ENCODE measurements at regions not wholly inside any gene's neighbourhood (a gene's known extent, or its start where the extent isn't known, plus 50 kb on each side); places are given as distances from the start of the nearest gene placed in this dataset.
"Not testable (repeated sequence)": the region's sequence is repeated elsewhere in the genome, so short reads cannot be mapped to it uniquely, and the experiment has no call there.

- no peak for DNase-seq
Observed at GRCh38 chr14:30373526-30373925, 185.4 kb upstream of the G2E3 start.

- peak in 5 of 14 donors; percentile 1 to 13 (median 8) for DNase-seq
Observed at GRCh38 chr14:30375296-30375892, 183.6 kb upstream of the G2E3 start.

- no peak for DNase-seq
Observed at GRCh38 chr14:30381861-30382480, 177.0 kb upstream of the G2E3 start.

- DNase-seq, result no peak
Observed at GRCh38 chr14:30385925-30386324, 173.0 kb upstream of the G2E3 start.

- no peak for DNase-seq
Observed at GRCh38 chr14:30387871-30388270, 171.1 kb upstream of the G2E3 start.

- DNase-seq, result peak in 3 of 14 donors; percentile 0 to 16 (median 1)
Observed at GRCh38 chr14:30389134-30389876, 169.7 kb upstream of the G2E3 start.

- peak in 1 of 14 donors; percentile 2 for DNase-seq
Observed at GRCh38 chr14:30389877-30390385, 169.0 kb upstream of the G2E3 start.

- DNase-seq, result no peak
Observed at GRCh38 chr14:30395065-30395464, 163.9 kb upstream of the G2E3 start.

- no peak for DNase-seq
Observed at GRCh38 chr14:30402846-30403245, 156.1 kb upstream of the G2E3 start.

GRCh38 chr14:30403791-30404190 is 155.2 kb upstream of the G2E3 start:
- DNase-seq, result no peak

- not testable (repeated sequence) for DNase-seq
Observed at GRCh38 chr14:30409508-30410015, 149.4 kb upstream of the G2E3 start.

- DNase-seq, result no peak
Observed at GRCh38 chr14:30410986-30411385, 148.0 kb upstream of the G2E3 start.

- not testable (repeated sequence) for DNase-seq
Observed at GRCh38 chr14:30413184-30413583, 145.8 kb upstream of the G2E3 start.

- DNase-seq, result no peak
Observed at GRCh38 chr14:30417121-30417520, 141.8 kb upstream of the G2E3 start.

- DNase-seq, result no peak
Observed at GRCh38 chr14:30417999-30418398, 141.0 kb upstream of the G2E3 start.

- no peak for DNase-seq
Observed at GRCh38 chr14:30419037-30419436, 139.9 kb upstream of the G2E3 start.

- DNase-seq, result no peak
Observed at GRCh38 chr14:30420515-30420914, 138.4 kb upstream of the G2E3 start.

GRCh38 chr14:30426463-30426862 is 132.5 kb upstream of the G2E3 start:
- DNase-seq, result no peak

- DNase-seq, result no peak
Observed at GRCh38 chr14:30427401-30427800, 131.6 kb upstream of the G2E3 start.

- DNase-seq, result no peak
Observed at GRCh38 chr14:30427846-30428245, 131.1 kb upstream of the G2E3 start.

GRCh38 chr14:30431552-30431951 is 127.4 kb upstream of the G2E3 start:
- DNase-seq, result no peak

- DNase-seq, result no peak
Observed at GRCh38 chr14:30440961-30441360, 118.0 kb upstream of the G2E3 start.

GRCh38 chr14:30443368-30444007 is 115.5 kb upstream of the G2E3 start:
- DNase-seq, result no peak
